HEK293T (cell line): ENCODE measurements at regions not wholly inside any gene's neighbourhood (a gene's known extent, or its start where the extent isn't known, plus 50 kb on each side); places are given as distances from the start of the nearest gene placed in this dataset.

Experiments used
- BHLHE40 ChIP-seq: fragments of 450-650 bp; IDR thresholded peaks from 2 replicates; pipeline ENCODE4 v1.6.1; 2016; ENCODE audit warnings: mild to moderate bottlenecking, moderate library complexity, borderline replicate concordance
- FOXA1 ChIP-seq: fragments of 450-650 bp; IDR thresholded peaks from 2 replicates; pipeline ENCODE4 v1.6.1; 2016; ENCODE audit warnings: mild to moderate bottlenecking
- FOXK2 ChIP-seq: fragments of 450-650 bp; IDR thresholded peaks from 2 replicates; pipeline ENCODE4 v1.6.1; 2016; ENCODE audit warnings: mild to moderate bottlenecking
- HDGF ChIP-seq: fragments of 450-650 bp; IDR thresholded peaks from 2 replicates; pipeline ENCODE4 v1.6.1; 2017; ENCODE audit warnings: antibody characterized with exemption, borderline replicate concordance
- L3MBTL2 ChIP-seq: fragments of 450-650 bp; conservative IDR thresholded peaks from 2 replicates; pipeline ENCODE4 v1.6.1; 2016; ENCODE audit warnings: mild to moderate bottlenecking
- NFRKB ChIP-seq: fragments of 450-650 bp; IDR thresholded peaks from 2 replicates; pipeline ENCODE4 v1.6.1; 2016; ENCODE audit warnings: mild to moderate bottlenecking, moderate library complexity
- SP1 ChIP-seq: fragments of 450-650 bp; IDR thresholded peaks from 2 replicates; pipeline ENCODE4 v1.6.1; 2017
- TARDBP ChIP-seq: fragments of 450-650 bp; IDR thresholded peaks from 2 replicates; pipeline ENCODE4 v1.6.1; 2016

GRCh38 chr5:155799308-155799707 lies 527.7 kb upstream of the SGCD start:
- TF ChIP-seq NFRKB: no peak
- no peak for TF ChIP-seq L3MBTL2
- no peak for TF ChIP-seq FOXA1
- TF ChIP-seq HDGF: no peak
- no peak for TF ChIP-seq BHLHE40
- TF ChIP-seq FOXK2: no peak
- TF ChIP-seq SP1: no peak
- TF ChIP-seq TARDBP: no peak
